Liver (tissue), 7 donors: ENCODE measurements at regions not wholly inside any gene's neighbourhood (a gene's known extent, or its start where the extent isn't known, plus 50 kb on each side); places are given as distances from the start of the nearest gene placed in this dataset.

Source experiments
- DNase-seq: peaks from one replicate; pipeline ENCODE4 v3.0.0-alpha.2; 2017; ENCODE audit warnings: low spot score
- H3K27ac ChIP-seq, 2 donors: one replicate each; pipeline ENCODE4 v1.7.0; 2013; ENCODE audit warnings: inconsistent platforms in 2 of 2, low read length in 2 of 2, control low read depth in 1 of 2, low read depth in 1 of 2, mild to moderate bottlenecking in 1 of 2
- H3K27me3 ChIP-seq, 4 donors: one replicate each; pipeline versions ENCODE4 v1.6.1 to v1.7.0; 2013; ENCODE audit warnings: low read length in 3 of 4, inconsistent platforms in 1 of 4, mild to moderate bottlenecking in 1 of 4, moderate library complexity in 1 of 4; ENCODE audit not compliant: control insufficient read depth in 4 of 4, insufficient read depth in 4 of 4
- H3K36me3 ChIP-seq, 4 donors: one replicate each; pipeline versions ENCODE4 v1.6.1 to v1.7.0; 2013; ENCODE audit warnings: low read length in 3 of 4, mild to moderate bottlenecking in 3 of 4, low read depth in 1 of 4, moderate library complexity in 1 of 4; ENCODE audit not compliant: control insufficient read depth in 4 of 4, insufficient read depth in 3 of 4
- H3K4me1 ChIP-seq, 4 donors: one replicate each; pipeline versions ENCODE4 v1.6.1 to v1.7.0; 2013; ENCODE audit warnings: low read length in 3 of 4, mild to moderate bottlenecking in 3 of 4, moderate library complexity in 1 of 4; ENCODE audit not compliant: control insufficient read depth in 4 of 4, insufficient read depth in 4 of 4
- H3K4me3 ChIP-seq, 3 donors: one replicate each; pipeline versions ENCODE4 v1.6.1 to v1.7.0; 2013; ENCODE audit warnings: low read length in 3 of 3, control low read depth in 1 of 3, low read depth in 1 of 3, mild to moderate bottlenecking in 1 of 3
- H3K9ac ChIP-seq, 2 donors: one replicate each; pipeline ENCODE4 v1.7.0; 2013; ENCODE audit warnings: low read length in 2 of 2, mild to moderate bottlenecking in 2 of 2, moderate library complexity in 2 of 2, control low read depth in 1 of 2, low read depth in 1 of 2
- H3K9me3 ChIP-seq, 4 donors: one replicate each; pipeline versions ENCODE4 v1.6.1 to v1.7.0; 2013; ENCODE audit warnings: low read length in 3 of 4; ENCODE audit not compliant: control insufficient read depth in 4 of 4
- EGR1 ChIP-seq, 2 donors: IDR thresholded peaks; 2 replicates each; pipeline ENCODE4 v1.6.1; 2016 to 2018; ENCODE audit warnings: antibody characterized with exemption in 2 of 2, low read depth in 2 of 2
- FOXA1 ChIP-seq: IDR thresholded peaks from 2 replicates; pipeline ENCODE4 v1.6.1; 2016; ENCODE audit warnings: antibody characterized with exemption
- GABPA ChIP-seq, 2 donors: IDR thresholded peaks in 1 of 2; conservative IDR thresholded peaks in 1 of 2; 2 replicates each; pipeline ENCODE4 v1.6.1; 2016; ENCODE audit warnings: antibody characterized with exemption in 2 of 2, mild to moderate bottlenecking in 1 of 2, moderate library complexity in 1 of 2
- JUND ChIP-seq, 2 donors: IDR thresholded peaks; 2 replicates each; pipeline ENCODE4 v1.6.1; 2016; ENCODE audit warnings: antibody characterized with exemption in 2 of 2
- RAD21 ChIP-seq, 2 donors: IDR thresholded peaks; 2 replicates each; pipeline ENCODE4 v1.6.1; 2016; ENCODE audit warnings: antibody characterized with exemption in 2 of 2, mild to moderate bottlenecking in 2 of 2
- SP1 ChIP-seq: IDR thresholded peaks from 2 replicates; pipeline ENCODE4 v1.6.1; 2018; ENCODE audit warnings: antibody characterized with exemption, mild to moderate bottlenecking
- TAF1 ChIP-seq: conservative IDR thresholded peaks from 2 replicates; pipeline ENCODE4 v1.6.1; 2016; ENCODE audit warnings: antibody characterized with exemption, mild to moderate bottlenecking
- YY1 ChIP-seq: IDR thresholded peaks from 2 replicates; pipeline ENCODE4 v1.6.1; 2016; ENCODE audit warnings: antibody characterized with exemption, mild to moderate bottlenecking
- WGBS: extraction: QIAGEN DNeasy Blood & Tissue Kit; methylation state at CpG from one replicate; pipeline ENCODE4 v1.1.7; 2013; 5-methylcytosine and 5-hydroxymethylcytosine counted together
- TF ChIP-seq, protein P1 (sequence below): IDR thresholded peaks from 2 replicates; pipeline ENCODE4 v1.6.1; 2016; ENCODE audit warnings: antibody characterized with exemption
- TF ChIP-seq, protein P2 (sequence below): IDR thresholded peaks from 2 replicates; pipeline ENCODE4 v1.6.1; 2016; ENCODE audit warnings: antibody characterized with exemption
- donor health status: healthy.
- donor health status: healthy.
- donor health status: healthy.
- donor health status: healthy.

DNA sequence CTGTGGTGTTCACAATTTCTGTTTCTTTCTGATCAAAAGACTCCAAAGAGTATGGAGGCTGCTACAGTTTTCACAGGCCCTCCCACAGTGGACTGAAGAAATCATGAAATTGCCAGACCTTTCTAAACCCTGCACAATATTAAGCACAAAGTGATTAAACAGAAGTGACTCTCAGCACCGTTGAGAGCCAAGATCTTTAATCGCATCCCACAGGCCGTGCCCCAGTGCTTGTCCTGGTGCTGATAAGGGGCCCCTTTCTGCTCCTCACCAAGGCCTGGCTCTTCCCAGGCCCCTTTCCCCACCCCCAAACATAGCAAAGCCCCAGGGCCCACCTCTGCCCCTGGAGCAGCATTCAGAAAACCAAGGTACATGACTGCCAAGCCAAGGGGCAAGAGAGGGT, 57.4 kb upstream of the BMAL1 start:
- H3K4me1 ChIP-seq, result no peaks in the 10 kb centered on the region
- H3K27me3 ChIP-seq, result peaks cover 0 to 2% (median 0%) of the 10 kb centered on the region in 4 donors
- H3K4me3 ChIP-seq, result no peak overlapping the region
- no peak for DNase-seq
- H3K9ac ChIP-seq, result no peak overlapping the region
- TF ChIP-seq SP1, result no peak
- TF ChIP-seq TAF1, result no peak
- TF ChIP-seq, protein P1, sequence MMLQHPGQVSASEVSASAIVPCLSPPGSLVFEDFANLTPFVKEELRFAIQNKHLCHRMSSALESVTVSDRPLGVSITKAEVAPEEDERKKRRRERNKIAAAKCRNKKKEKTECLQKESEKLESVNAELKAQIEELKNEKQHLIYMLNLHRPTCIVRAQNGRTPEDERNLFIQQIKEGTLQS, result no peak
- H3K27ac ChIP-seq, result no peak overlapping the region
- 87% methylated on average over 3 of the region's 3 CpGs for WGBS
- no peaks in the 10 kb centered on the region for H3K36me3 ChIP-seq
- no peaks in the 10 kb centered on the region for H3K9me3 ChIP-seq

DNA sequence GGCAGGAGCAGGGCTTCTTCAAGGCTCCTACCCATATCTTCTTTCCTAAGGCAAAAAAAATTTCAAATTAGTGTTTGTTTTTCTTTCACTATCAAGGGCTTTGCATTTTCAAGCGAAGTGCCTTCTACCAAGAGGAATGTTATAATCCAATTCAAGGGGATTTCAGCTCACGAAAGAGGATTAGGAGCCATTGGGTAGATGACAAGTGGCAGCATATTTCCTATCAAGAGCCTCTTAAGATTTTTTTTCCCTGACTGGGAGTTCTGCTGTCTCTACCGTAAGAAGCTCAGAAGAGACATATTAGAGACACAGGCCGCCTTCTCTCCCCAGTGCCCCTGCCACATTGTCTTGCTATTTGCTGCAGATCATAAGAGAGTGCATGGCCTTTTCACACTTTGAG, 55.9 kb upstream of the BMAL1 start:
- H3K27ac ChIP-seq, result no peak overlapping the region
- H3K27me3 ChIP-seq, result peaks cover 0 to 2% (median 0%) of the 10 kb centered on the region in 4 donors
- WGBS, result 95% methylated on average over 4 of the region's 4 CpGs
- TF ChIP-seq RAD21 (IDR thresholded peaks at IDR 0.05) (no peak), FOXA1 (no peak), YY1 (no peak), SP1 (no peak), EGR1 (IDR thresholded peaks at IDR 0.05; ENCODE audit: low read depth in 2 of 2) (no peak), GABPA (IDR thresholded peaks at IDR 0.05 in 1 of 2, conservative IDR thresholded peaks at IDR 0.05 in 1 of 2) (no peak), JUND (IDR thresholded peaks at IDR 0.05) (no peak)
- TF ChIP-seq, protein P2, sequence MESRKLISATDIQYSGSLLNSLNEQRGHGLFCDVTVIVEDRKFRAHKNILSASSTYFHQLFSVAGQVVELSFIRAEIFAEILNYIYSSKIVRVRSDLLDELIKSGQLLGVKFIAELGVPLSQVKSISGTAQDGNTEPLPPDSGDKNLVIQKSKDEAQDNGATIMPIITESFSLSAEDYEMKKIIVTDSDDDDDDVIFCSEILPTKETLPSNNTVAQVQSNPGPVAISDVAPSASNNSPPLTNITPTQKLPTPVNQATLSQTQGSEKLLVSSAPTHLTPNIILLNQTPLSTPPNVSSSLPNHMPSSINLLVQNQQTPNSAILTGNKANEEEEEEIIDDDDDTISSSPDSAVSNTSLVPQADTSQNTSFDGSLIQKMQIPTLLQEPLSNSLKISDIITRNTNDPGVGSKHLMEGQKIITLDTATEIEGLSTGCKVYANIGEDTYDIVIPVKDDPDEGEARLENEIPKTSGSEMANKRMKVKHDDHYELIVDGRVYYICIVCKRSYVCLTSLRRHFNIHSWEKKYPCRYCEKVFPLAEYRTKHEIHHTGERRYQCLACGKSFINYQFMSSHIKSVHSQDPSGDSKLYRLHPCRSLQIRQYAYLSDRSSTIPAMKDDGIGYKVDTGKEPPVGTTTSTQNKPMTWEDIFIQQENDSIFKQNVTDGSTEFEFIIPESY, result no peak
- no peak for DNase-seq
- no peak overlapping the region for H3K4me3 ChIP-seq
- H3K9ac ChIP-seq, result no peak overlapping the region
- H3K9me3 ChIP-seq, result no peaks in the 10 kb centered on the region
- H3K4me1 ChIP-seq, result no peaks in the 10 kb centered on the region
- H3K36me3 ChIP-seq, result no peaks in the 10 kb centered on the region

DNA sequence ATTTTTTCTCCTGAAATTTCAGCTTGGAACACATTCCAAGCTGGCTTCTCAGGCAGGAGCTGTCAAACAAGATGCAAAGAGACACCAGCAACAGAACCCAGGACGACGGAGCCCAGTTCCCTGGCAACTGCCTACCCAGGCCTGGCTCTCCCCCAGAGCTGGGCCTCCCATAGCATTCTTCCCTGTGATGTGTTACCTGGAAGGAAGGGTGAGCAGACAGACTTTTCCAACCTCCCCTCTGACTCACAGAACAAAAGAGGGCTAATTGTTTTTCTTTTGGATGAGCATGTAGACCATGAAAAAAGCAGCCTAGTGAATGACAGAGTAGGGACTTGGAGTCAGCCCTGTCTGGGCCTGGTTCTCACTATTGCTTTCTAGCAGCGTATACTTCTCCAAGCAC, 55.3 kb upstream of the BMAL1 start:
- Histone ChIP-seq H3K27ac (no peak overlapping the region), H3K9ac (no peak overlapping the region)

More for the DNA sequence above, 55.3 kb upstream of the BMAL1 start:
- Histone ChIP-seq H3K4me1 (no peaks in the 10 kb centered on the region), H3K4me3 (no peak overlapping the region), H3K36me3 (no peaks in the 10 kb centered on the region), H3K9me3 (no peaks in the 10 kb centered on the region), H3K27me3 (peaks cover 0 to 2% (median 0%) of the 10 kb centered on the region in 4 donors)
- TF ChIP-seq, protein P2, result no peak
- 65% methylated on average over 3 of the region's 3 CpGs for WGBS
- no peak for DNase-seq
